Stomach smooth muscle (tissue), 2 donors: ENCODE measurements at regions not wholly inside any gene's neighbourhood (a gene's known extent, or its start where the extent isn't known, plus 50 kb on each side); places are given as distances from the start of the nearest gene placed in this dataset.

Experiments used
- H3K27ac ChIP-seq: one replicate; pipeline ENCODE4 v1.7.0; 2013; ENCODE audit warnings: mild to moderate bottlenecking, low read length, inconsistent platforms
- H3K27me3 ChIP-seq, 2 donors: one replicate each; pipeline ENCODE4 v1.7.0; 2013; ENCODE audit warnings: low read length in 2 of 2; ENCODE audit not compliant: insufficient read depth in 2 of 2, control insufficient read depth in 1 of 2
- H3K36me3 ChIP-seq, 2 donors: one replicate each; pipeline ENCODE4 v1.7.0; 2013; ENCODE audit warnings: low read length in 2 of 2; ENCODE audit not compliant: control insufficient read depth in 2 of 2, insufficient read depth in 2 of 2
- H3K4me1 ChIP-seq: one replicate; pipeline ENCODE4 v1.7.0; 2013; ENCODE audit warnings: low read length; ENCODE audit not compliant: control insufficient read depth, insufficient read depth
- H3K4me3 ChIP-seq, 2 donors: one replicate each; pipeline ENCODE4 v1.7.0; 2013; ENCODE audit warnings: low read length in 2 of 2
- H3K9ac ChIP-seq, 2 donors: one replicate each; pipeline ENCODE4 v1.7.0; 2013; ENCODE audit warnings: low read length in 2 of 2, mild to moderate bottlenecking in 1 of 2
- H3K9me3 ChIP-seq, 2 donors: one replicate each; pipeline ENCODE4 v1.7.0; 2013; ENCODE audit warnings: low read length in 2 of 2; ENCODE audit not compliant: control insufficient read depth in 2 of 2
- donor health status: healthy.
- donor health status: Pancreatic carcinoma.

DNA sequence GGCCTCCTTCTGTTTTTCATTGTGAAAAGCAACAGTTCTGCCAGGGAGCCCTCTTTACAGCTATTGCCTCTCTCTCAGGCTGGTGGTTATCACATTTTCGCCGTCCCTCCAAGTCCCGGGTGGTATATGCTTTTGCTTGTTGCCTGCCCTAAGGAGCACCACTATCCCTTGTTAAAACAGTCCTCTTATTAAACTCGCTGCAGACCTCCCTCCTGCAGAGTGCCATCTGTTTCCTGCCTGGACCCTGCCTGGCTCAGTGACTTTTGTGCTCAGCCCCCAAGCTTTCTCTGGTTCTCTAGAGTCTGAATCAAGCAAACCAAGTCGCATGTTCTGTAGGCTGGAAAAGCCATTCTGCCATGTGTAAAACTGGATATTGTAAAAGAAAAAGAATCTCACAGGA lies 72.1 kb upstream of the FHL2 start:
- Histone ChIP-seq H3K4me1 (no peaks in the 10 kb centered on the region), H3K36me3 (no peaks in the 10 kb centered on the region), H3K27me3 (no peaks in the 10 kb centered on the region)

DNA sequence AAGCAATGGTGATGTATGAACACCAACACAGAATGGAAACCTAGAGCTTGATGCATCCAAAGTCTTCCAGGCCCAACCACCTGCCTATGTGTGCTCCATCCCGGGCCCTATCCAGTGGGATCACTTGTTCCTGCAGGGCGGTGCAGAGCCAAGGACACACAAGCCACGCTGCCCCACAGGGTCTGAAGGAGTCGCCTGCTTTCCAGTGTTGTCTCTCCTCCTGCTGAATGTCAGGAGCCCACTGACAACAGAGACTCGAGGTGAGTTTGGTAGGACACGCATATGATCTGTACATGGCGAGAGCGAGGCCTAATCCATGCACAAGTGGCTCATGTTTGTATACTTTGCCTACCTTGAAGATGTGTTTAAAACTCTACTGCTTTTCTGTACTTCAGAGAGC lies 70.9 kb upstream of the FHL2 start:
- Histone ChIP-seq H3K4me1 (no peaks in the 10 kb centered on the region), H3K9ac (no peak overlapping the region), H3K27me3 (no peaks in the 10 kb centered on the region), H3K36me3 (no peaks in the 10 kb centered on the region), H3K27ac (no peak overlapping the region), H3K9me3 (no peaks in the 10 kb centered on the region), H3K4me3 (no peak overlapping the region)

More for the DNA sequence above, 72.1 kb upstream of the FHL2 start:
- H3K9me3 ChIP-seq = no peaks in the 10 kb centered on the region
- H3K27ac ChIP-seq = no peak overlapping the region
- H3K9ac ChIP-seq = no peak overlapping the region
- no peak overlapping the region for H3K4me3 ChIP-seq

DNA sequence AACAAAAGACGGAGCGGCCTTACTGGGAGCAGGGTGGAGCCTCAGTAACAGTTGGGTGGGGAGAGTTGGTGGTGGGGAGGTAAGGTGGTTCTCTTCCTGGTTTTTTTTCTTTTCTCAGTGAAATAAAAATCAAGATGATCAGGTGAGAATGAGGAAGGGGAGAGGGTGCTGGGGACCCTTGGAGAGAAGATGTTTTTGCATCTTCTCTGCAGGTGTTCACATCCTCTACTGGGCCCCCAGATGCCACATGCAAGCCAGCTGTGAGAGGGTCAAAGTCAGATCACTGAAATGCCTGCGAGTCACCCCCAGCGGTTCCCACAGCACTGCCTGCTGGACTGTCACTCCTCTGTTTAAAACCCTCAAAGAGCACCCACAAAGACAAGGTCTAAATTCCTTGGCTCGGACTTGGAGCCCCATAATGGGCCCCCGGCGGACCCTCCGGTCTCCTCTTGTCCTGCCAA lies 69.8 kb upstream of the FHL2 start:
- Histone ChIP-seq H3K27me3 (no peaks in the 10 kb centered on the region), H3K27ac (no peak overlapping the region), H3K9me3 (no peaks in the 10 kb centered on the region), H3K9ac (no peak overlapping the region), H3K4me1 (no peaks in the 10 kb centered on the region), H3K4me3 (no peak overlapping the region), H3K36me3 (no peaks in the 10 kb centered on the region)

DNA sequence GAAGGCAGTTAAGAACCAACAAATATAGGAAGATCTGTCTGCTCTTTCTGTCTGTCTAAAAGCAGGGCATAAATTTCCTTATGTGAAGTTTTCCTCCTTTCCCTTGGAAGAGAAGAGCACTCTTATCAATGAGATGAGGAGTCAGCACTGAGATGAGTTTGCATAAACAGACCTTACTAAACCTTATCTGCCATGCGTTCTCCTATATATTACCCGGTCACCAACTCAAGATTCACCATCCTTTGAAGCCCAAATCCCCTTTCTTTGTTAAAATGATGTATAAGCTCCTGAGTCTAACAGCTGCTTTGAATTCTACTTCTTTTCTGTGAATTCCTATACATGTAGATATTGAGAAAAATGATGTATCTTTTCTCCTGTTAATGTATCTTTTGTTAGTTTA lies 65.5 kb upstream of the FHL2 start:
- Histone ChIP-seq H3K9ac (no peak overlapping the region), H3K27me3 (no peaks in the 10 kb centered on the region), H3K4me1 (no peaks in the 10 kb centered on the region), H3K36me3 (no peaks in the 10 kb centered on the region), H3K27ac (no peak overlapping the region), H3K4me3 (no peak overlapping the region), H3K9me3 (no peaks in the 10 kb centered on the region)

DNA sequence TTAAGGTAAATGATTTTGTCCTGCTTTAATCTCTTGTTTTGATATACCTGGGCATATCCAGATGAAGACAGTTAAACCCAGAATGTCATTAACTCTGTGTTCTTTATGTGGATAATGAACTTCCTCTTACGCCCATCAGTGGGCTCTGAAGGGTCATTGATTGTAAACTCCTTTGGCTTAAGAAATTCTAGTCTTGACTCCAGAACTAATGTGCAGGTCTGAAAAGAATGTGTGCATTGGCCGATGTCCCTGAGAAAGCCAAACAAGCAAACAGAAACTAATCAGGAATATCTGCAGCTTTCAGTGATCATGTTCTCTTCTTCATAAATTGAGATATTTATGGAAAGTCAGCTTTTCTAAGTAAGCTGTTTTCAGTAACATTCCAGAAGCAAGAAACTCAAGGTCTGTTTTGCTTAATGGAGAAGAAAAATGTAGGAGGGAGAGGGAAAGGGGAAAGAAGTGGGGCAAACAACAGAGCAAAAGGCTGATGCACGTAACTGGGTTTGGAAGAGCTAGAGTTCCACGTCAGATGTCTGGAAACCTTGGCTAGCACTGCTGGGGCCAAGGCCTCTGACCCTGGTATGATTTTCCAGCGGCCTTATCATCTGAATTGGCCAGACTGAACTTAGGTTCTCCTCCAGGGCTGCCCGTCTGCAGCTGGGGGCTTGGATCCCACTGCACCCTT lies 61.3 kb upstream of the FHL2 start:
- Histone ChIP-seq H3K27ac (no peak overlapping the region), H3K9ac (no peak overlapping the region)

DNA sequence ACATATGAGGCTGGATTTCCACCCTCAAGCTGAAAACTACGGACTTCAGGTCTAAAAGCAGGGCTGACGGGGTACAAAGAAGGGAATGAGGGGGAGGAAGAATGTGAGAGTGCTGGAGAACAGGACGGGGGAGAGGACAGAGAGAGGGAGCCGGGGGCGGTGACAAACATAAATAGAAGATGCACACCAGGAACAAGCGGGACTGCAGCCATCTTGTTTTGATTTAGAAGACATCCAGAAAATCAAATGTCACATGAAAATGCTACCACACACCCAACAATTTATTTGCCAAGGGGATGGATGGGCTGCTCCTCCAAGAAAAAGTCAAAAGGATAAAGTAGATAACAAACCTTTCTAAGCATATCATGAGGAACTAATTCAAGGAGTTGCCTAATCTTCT lies 59.2 kb upstream of the FHL2 start:
- Histone ChIP-seq H3K27ac (no peak overlapping the region), H3K4me1 (no peaks in the 10 kb centered on the region), H3K9ac (no peak overlapping the region), H3K4me3 (no peak overlapping the region), H3K27me3 (no peaks in the 10 kb centered on the region), H3K36me3 (no peaks in the 10 kb centered on the region), H3K9me3 (no peaks in the 10 kb centered on the region)

More for the DNA sequence above, 61.3 kb upstream of the FHL2 start:
- Histone ChIP-seq H3K4me3 (no peak overlapping the region), H3K4me1 (no peaks in the 10 kb centered on the region), H3K9me3 (no peaks in the 10 kb centered on the region), H3K36me3 (no peaks in the 10 kb centered on the region), H3K27me3 (no peaks in the 10 kb centered on the region)

DNA sequence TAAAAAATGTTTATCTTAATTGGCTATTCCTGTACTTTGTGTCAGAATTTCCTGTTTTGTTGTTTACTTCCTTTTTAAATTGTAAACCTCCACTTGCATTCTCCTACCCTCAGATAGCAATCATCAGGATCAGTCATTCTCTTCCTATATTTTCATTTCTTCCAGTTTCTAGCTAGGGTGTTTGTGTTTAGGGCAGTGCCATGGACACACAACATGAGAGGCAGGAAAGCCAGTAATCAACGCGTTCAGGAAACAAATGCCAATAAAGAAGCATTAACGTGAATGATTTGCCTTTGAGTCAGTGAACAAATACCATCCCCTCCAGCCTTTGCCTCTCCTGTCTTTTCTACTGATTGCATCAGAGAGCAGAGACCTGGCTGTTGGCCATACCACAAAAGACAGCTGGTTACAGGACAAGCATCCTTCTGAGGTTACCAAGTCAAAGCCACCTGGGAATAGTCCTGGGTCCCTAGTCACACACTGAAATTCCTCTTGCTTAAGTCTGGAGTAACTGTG lies 56.7 kb upstream of the FHL2 start:
- H3K9ac ChIP-seq = no peak overlapping the region
- H3K4me1 ChIP-seq = no peaks in the 10 kb centered on the region
- H3K9me3 ChIP-seq = no peaks in the 10 kb centered on the region
- H3K27me3 ChIP-seq = no peaks in the 10 kb centered on the region
- no peak overlapping the region for H3K27ac ChIP-seq
- H3K36me3 ChIP-seq = no peaks in the 10 kb centered on the region
- H3K4me3 ChIP-seq = no peak overlapping the region

DNA sequence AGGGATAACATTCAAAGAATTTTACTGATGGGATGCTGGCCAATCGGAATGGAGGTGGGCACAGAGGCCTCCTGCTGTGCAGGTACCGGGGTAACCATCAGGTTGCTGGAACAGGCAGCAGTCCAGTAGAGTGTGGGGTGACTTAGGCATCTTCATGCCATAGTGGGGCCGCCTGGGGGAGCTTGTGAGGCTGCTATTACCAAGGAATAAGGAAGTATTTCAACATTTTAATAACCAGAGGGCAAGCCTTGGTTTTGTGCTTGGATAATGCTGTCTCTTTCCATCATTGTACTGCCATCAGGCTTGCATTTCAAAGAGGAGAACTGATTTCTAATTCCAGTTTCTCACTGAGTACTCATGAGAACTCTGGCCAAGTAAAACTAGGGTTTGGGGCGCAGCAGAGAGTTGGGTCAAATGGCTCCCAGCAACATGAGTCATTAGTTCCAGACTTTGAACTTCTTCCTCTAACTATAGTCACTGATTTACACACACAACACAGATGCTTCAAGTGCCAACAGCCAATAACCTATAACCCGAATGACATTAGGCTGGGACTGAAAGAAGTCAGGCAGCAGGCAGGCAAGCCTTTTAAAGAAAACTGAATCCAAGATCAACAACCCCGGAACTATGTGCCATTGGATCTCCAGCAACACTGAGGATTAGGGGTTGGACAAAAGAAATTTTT lies 56.1 kb upstream of the FHL2 start:
- Histone ChIP-seq H3K4me3 (no peak overlapping the region), H3K27ac (no peak overlapping the region), H3K9me3 (no peaks in the 10 kb centered on the region), H3K36me3 (no peaks in the 10 kb centered on the region), H3K4me1 (no peaks in the 10 kb centered on the region), H3K27me3 (no peaks in the 10 kb centered on the region), H3K9ac (no peak overlapping the region)

DNA sequence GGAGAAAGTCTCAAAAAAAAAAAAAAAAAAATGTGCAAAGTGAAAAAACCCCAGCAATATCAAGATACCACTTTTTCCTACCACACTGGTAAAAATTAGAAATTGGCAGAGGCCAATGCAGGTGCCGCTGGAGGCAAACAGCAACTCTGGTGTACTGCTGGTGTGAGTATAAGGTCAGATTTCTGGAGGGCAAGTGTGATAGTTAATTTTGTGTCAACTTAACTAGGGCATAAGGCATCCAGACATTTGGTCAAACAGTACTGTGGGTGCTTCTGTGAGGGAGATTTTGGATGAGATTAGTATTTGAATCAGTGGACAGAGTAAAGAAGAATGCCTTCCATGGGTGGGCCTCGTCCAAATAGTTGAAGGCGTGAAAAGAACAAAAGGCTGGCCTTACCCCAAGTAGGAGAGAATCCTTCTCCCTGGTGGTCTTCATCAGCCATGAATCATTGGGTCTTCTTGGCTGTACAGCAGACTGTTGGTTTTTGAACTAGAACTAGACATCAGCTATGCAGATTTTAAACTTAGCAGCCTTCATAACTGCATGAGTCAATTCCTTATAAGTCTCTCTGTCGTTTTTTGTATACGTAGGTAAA lies 52.8 kb upstream of the FHL2 start:
- no peaks in the 10 kb centered on the region for H3K9me3 ChIP-seq
- H3K4me1 ChIP-seq = no peaks in the 10 kb centered on the region
- H3K4me3 ChIP-seq = no peak overlapping the region
- H3K36me3 ChIP-seq = no peaks in the 10 kb centered on the region
- H3K27me3 ChIP-seq = no peaks in the 10 kb centered on the region
- H3K9ac ChIP-seq = no peak overlapping the region
- no peak overlapping the region for H3K27ac ChIP-seq

DNA sequence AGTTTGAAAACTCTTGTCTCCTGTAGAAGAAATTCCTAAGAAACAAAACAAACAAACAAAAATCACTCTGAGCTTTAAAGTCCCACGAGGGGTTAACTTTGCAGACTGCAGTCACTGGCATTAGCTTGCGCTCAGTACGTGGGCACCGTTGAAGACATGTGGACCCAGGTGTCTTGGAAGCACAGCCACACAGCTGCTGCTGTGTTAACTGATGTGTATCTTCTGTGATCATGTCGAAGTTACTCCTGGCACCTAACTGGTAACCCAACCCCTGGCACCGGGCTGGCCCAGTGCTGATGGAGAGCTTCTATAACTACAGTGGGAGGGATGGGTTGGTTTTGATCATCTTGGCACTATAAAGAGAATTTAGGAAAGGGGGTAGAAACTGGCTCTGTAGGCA lies 51.6 kb upstream of the FHL2 start:
- no peaks in the 10 kb centered on the region for H3K9me3 ChIP-seq
- H3K27ac ChIP-seq = no peak overlapping the region
- no peak overlapping the region for H3K4me3 ChIP-seq
- H3K36me3 ChIP-seq = no peaks in the 10 kb centered on the region
- H3K4me1 ChIP-seq = no peaks in the 10 kb centered on the region
- H3K27me3 ChIP-seq = no peaks in the 10 kb centered on the region
- H3K9ac ChIP-seq = no peak overlapping the region

DNA sequence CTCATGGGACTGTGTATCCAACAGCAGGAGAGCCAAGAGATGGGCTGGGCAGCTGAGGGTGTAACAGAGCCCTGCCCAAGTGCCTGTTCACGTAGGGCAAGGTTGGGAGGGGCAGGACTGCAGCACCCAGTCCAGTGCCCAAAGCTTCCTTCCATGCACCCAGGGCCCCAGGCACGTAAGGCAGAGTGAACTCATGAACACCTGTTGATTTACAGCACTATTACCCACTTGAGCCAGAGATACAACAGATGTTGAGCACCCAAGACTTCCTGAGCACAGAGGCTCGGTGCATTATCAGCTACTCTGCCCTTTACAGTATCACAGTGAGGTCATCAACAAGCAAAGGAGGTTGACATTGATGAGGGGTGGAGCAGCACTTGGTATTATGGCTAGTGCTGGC lies 50.2 kb upstream of the FHL2 start:
- peaks cover 3% of the 10 kb centered on the region for H3K4me1 ChIP-seq
- H3K9me3 ChIP-seq = no peaks in the 10 kb centered on the region
- H3K9ac ChIP-seq = no peak overlapping the region
- no peak overlapping the region for H3K4me3 ChIP-seq
- H3K27me3 ChIP-seq = no peaks in the 10 kb centered on the region
- H3K27ac ChIP-seq = no peak overlapping the region
- H3K36me3 ChIP-seq = no peaks in the 10 kb centered on the region
